ENCODE measurements at regions not wholly inside any gene's neighbourhood (a gene's known extent, or its start where the extent isn't known, plus 50 kb on each side); places are given as distances from the start of the nearest gene placed in this dataset.

GRCh38 chr13:54597540-54598088 lies 1569.0 kb downstream of the OLFM4 start:
- no peak overlapping the region for H3K14ac ChIP-seq (ENCODE audit: insufficient read length)
- no peak overlapping the region for H2BK120ac ChIP-seq (replicated peaks; ENCODE audit: low read depth, low read length)
- FAIRE-seq (no peak), DNase-seq (ENCODE audit: low read depth in 1 of 2, low spot score in 2 of 2) (no peak)
- no peak overlapping the region for H3K4ac ChIP-seq (replicated peaks; ENCODE audit: insufficient read length, low read depth, low read length)
- H2AFZ ChIP-seq (ENCODE audit: low read length) = no peak overlapping the region
- TF ChIP-seq SAP30 (IDR thresholded peaks at IDR 0.05; ENCODE audit: insufficient read depth, insufficient replicate concordance, low read length) (no peak), NANOG (IDR thresholded peaks at IDR 0.05; ENCODE audit: insufficient read depth, low read depth, low read length, poor library complexity, severe bottlenecking) (no peak), KDM5A (IDR thresholded peaks at IDR 0.05; ENCODE audit: low read length) (no peak), CEBPB (IDR thresholded peaks at IDR 0.05; ENCODE audit: low read depth, low read length) (no peak), YY1 (IDR thresholded peaks at IDR 0.05; ENCODE audit: low read depth, low read length) (no peak), POU5F1 (IDR thresholded peaks at IDR 0.05; ENCODE audit: low read depth, low read length) (no peak), ATF3 (IDR thresholded peaks at IDR 0.05; ENCODE audit: insufficient read depth, low read depth, low read length) (no peak)
- H3K23ac ChIP-seq (ENCODE audit: insufficient read length) = no peak overlapping the region
- H3K56ac ChIP-seq (replicated peaks; ENCODE audit: insufficient read length, low read depth, low read length) = no peak overlapping the region
- H2BK5ac ChIP-seq (ENCODE audit: low read depth, low read length) = no peak overlapping the region
- POLR2A ChIA-PET (ENCODE audit: partially characterized antibody) = interaction anchor here (0.6 kb wide), 1 partner anchor 483 kb away, joined by 3 read pairs; no protein-coding TSS in a partner anchor
- no peak overlapping the region for H4K91ac ChIP-seq (replicated peaks; ENCODE audit: insufficient read length, low read length)
- WGBS, 2 experiments (ENCODE audit: extremely low coverage in 1 of 2, insufficient coverage in 1 of 2, insufficient read length in 1 of 2, insufficient replicate concordance in 2 of 2, low coverage in 1 of 2, low lambda C conversion rate in 2 of 2, missing lambda C conversion rate in 1 of 2) = 87% methylated on average over 4 of the region's 4 CpGs; no CpG with 5 or more reads in 1 of the 2 experiments
- CTCF ChIA-PET (ENCODE audit: partially characterized antibody) = interaction anchor here (1.1 kb wide), 1 partner anchor 24 kb away, joined by 6 read pairs; no protein-coding TSS in a partner anchor
- H4K8ac ChIP-seq (ENCODE audit: extremely low read depth, insufficient read depth, low read length) = no peak overlapping the region
- H2AK5ac ChIP-seq (ENCODE audit: low read depth, low read length) = no peak overlapping the region
- no peaks in the 10 kb centered on the region for H4K20me1 ChIP-seq (replicated peaks in 1 of 2; ENCODE audit: control insufficient read depth in 1 of 2, insufficient read depth in 2 of 2, low read length in 2 of 2)
- no peak overlapping the region for H4K5ac ChIP-seq (ENCODE audit: insufficient read length, low read depth, low read length)
- no peak overlapping the region for H3K18ac ChIP-seq (ENCODE audit: extremely low read depth, low read length)
- no peaks in the 10 kb centered on the region for H3K23me2 ChIP-seq (ENCODE audit: low read depth, low read length)
- H3K4me3 ChIP-seq (ENCODE audit: extremely low read depth in 1 of 4, insufficient read depth in 2 of 4, low read depth in 3 of 4, low read length in 4 of 4) = no peak overlapping the region
- H3K27me3 ChIP-seq (replicated peaks in 1 of 4; ENCODE audit: control insufficient read depth in 3 of 4, extremely low read depth in 1 of 4, insufficient read depth in 3 of 4, low read length in 3 of 4) = no peaks in the 10 kb centered on the region
- no peak overlapping the region for H2BK15ac ChIP-seq (ENCODE audit: low read length)
- H2BK12ac ChIP-seq (ENCODE audit: low read depth, low read length) = no peak overlapping the region
- H3K4me1 ChIP-seq (replicated peaks in 1 of 4; ENCODE audit: control insufficient read depth in 3 of 4, insufficient read depth in 4 of 4, low read length in 3 of 4) = no peaks in the 10 kb centered on the region; a peak in 1 of 7 replicates
- no peak overlapping the region for H2BK20ac ChIP-seq (ENCODE audit: low read length)
- no peak overlapping the region for H3K27ac ChIP-seq (ENCODE audit: low read depth, low read length)
- H3K9ac ChIP-seq (replicated peaks in 1 of 4; ENCODE audit: extremely low read depth in 1 of 4, low read depth in 3 of 4, low read length in 3 of 4) = no peak overlapping the region; a peak in 1 of 7 replicates
- H3K36me3 ChIP-seq (ENCODE audit: control insufficient read depth in 2 of 4, insufficient read depth in 4 of 4, low read length in 3 of 4) = no peaks in the 10 kb centered on the region
- H3K9me3 ChIP-seq (ENCODE audit: insufficient read depth in 2 of 2, low read depth in 1 of 2, low read length in 1 of 2) = no peaks in the 10 kb centered on the region; a peak in 1 of 4 replicates
- no peaks in the 10 kb centered on the region for H3K79me1 ChIP-seq (ENCODE audit: low read depth, low read length)
- H3K4me2 ChIP-seq (ENCODE audit: insufficient read depth in 1 of 2, low read depth in 2 of 2, low read length in 2 of 2) = no peak overlapping the region
- no peaks in the 10 kb centered on the region for H3K79me2 ChIP-seq (ENCODE audit: control insufficient read depth in 1 of 2, insufficient read depth in 2 of 2, low read length in 2 of 2)

Data from H1 (cell line).